22Rv1 (cell line): ENCODE measurements at regions not wholly inside any gene's neighbourhood (a gene's known extent, or its start where the extent isn't known, plus 50 kb on each side); places are given as distances from the start of the nearest gene placed in this dataset.
A peak's percentile ranks its signal among the peaks of the same experiment; 100 is the strongest.

Source experiments
- H3K27ac ChIP-seq: fragments of 450-650 bp; 2 replicates; pipeline ENCODE4 v1.5.1; 2017
- ZFX ChIP-seq: fragments of 450-650 bp; IDR thresholded peaks from 2 replicates; pipeline ENCODE4 v1.6.1; 2017; ENCODE audit warnings: antibody characterized with exemption, borderline replicate concordance
- TF ChIP-seq, protein P1 (sequence below): fragments of 450-650 bp; IDR thresholded peaks from 2 replicates; pipeline ENCODE4 v1.5.1; 2017; ENCODE audit warnings: mild to moderate bottlenecking

DNA sequence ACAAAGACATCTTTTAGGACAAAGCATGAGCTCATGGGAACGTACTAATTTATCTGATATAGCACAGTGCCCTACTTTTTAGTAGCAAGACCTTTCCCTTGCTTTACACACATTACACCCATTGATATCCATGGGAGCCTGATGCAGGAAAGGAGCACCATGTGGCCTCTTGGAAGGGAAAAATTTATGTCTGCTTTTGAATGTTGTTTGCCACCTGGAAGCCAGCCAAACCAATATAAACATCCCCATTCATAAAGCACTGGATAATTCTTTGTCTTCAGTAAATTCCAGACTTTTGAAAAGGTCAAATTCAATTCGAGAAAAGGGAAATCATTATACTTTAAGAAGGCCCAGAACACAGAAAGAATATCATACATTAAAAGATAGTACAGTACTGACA, 152.3 kb upstream of the BEND6 start:
- no peak for TF ChIP-seq ZFX
- TF ChIP-seq, protein P1, sequence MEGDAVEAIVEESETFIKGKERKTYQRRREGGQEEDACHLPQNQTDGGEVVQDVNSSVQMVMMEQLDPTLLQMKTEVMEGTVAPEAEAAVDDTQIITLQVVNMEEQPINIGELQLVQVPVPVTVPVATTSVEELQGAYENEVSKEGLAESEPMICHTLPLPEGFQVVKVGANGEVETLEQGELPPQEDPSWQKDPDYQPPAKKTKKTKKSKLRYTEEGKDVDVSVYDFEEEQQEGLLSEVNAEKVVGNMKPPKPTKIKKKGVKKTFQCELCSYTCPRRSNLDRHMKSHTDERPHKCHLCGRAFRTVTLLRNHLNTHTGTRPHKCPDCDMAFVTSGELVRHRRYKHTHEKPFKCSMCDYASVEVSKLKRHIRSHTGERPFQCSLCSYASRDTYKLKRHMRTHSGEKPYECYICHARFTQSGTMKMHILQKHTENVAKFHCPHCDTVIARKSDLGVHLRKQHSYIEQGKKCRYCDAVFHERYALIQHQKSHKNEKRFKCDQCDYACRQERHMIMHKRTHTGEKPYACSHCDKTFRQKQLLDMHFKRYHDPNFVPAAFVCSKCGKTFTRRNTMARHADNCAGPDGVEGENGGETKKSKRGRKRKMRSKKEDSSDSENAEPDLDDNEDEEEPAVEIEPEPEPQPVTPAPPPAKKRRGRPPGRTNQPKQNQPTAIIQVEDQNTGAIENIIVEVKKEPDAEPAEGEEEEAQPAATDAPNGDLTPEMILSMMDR = no peak
- 0 out of 2 replicates have a peak overlapping the region, but pooled peaks have one; percentile 1 for H3K27ac ChIP-seq

DNA sequence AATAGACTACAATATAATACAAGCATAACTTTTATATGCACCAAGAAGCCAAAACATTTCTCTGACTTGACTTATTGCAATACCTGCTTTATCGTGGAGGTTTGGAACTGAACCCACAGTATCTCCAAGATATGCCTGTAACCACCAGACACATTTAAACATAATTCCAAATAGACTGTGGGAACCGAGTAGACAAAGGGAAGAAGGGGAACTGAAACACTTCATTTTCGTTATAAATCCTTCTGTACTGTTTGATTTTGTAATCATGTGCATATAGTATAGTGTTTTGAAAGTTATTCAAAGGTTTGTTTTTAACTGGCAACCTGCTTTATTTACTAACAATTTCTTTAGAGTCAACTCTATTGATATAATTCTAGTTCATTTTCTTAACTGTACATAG, 154.9 kb upstream of the BEND6 start:
- H3K27ac ChIP-seq = no peak overlapping the region
- no peak for TF ChIP-seq ZFX
- TF ChIP-seq, protein P1 = no peak

DNA sequence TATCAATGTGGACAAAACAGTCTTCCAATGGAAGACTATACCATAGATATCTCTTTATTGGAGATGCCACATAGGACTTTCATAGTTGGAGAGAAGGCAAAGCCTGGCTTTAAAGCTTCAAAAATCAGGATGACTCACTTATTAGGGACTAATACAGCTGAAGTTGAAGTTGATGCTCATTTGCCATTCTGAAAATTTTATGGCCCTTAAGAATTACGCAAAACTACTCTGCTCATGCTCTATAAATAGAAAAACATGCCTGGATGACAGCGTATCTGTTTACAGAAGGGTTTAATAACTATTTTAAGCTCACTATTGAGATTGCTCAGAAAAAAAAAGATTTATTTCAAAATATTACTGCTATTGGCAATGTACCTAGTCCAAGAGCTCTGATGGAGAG, 155.5 kb upstream of the DST start:
- peak overlapping the region; percentile 38 for H3K27ac ChIP-seq
- TF ChIP-seq, protein P1 = no peak
- no peak for TF ChIP-seq ZFX

DNA sequence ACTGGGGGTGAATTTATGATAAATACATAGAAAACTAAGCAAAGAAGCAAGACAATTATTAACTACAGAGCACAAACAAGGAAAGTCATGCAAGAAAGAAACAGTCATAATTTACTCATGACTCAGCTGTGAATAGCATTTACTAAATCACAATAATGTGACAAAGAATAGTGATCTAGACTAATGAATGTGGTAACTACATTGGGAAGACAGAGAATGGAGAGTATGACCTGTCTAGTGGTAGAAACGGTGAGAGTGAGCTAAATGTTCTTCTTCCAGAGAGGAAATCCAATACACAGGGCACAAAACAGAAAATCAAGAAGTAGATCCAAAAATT, 153.5 kb upstream of the DST start:
- no peak for TF ChIP-seq ZFX
- TF ChIP-seq, protein P1 = no peak
- H3K27ac ChIP-seq = no peak overlapping the region

DNA sequence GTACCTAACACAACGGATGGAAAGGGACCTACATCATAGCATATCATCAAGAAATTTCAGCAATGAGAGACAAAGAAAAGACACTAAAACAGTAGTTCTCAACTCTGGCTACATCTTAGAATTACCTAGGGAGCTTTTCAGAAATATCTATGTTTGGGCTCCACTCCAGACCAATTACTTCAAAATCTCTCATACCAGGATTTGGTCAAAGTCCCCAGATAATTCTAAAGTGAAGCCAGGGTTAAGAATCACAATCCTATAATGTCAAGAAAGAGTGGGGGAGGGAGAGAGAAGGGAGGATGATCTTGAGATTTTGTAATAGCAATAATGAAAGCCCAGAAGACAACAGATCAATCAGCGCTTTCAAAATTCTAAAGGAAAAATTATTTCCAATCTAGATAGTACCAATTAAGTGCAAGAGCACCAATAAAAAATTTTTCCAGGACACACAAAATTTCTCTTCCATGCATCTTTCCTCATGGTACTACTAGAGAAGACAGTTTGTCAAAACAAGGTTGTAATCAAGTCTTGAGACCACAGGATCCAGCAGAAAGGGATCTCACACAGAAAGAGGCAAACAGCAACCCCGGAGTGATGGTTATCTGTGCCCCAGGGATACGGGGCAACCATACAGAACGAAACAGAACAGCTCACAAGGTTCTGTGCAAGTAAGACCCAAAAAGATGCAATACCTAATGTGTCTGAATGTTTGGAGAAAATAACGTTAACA, 152.9 kb upstream of the DST start:
- no peak for TF ChIP-seq ZFX
- TF ChIP-seq, protein P1 = no peak
- H3K27ac ChIP-seq = no peak overlapping the region

DNA sequence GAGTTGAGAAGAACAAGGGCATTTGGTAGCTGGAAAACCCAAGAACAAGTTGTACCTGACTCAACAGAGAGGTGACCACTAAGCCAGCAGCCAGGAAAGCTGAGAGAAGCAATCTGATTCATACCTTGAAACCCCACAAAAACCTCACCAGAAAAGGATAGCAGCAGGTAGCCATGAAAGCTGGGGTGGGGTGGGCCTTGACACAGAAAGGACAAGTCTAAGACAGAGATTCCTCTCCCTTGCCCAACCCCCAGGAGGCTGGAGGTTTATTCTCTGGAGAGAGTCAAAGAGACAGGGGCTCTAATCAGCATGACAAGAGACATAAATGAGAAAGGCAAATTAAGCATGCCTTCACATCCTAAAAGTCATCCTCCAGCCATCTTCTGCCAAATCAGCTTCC, 151.7 kb upstream of the DST start:
- TF ChIP-seq, protein P1 = no peak
- no peak for TF ChIP-seq ZFX

DNA sequence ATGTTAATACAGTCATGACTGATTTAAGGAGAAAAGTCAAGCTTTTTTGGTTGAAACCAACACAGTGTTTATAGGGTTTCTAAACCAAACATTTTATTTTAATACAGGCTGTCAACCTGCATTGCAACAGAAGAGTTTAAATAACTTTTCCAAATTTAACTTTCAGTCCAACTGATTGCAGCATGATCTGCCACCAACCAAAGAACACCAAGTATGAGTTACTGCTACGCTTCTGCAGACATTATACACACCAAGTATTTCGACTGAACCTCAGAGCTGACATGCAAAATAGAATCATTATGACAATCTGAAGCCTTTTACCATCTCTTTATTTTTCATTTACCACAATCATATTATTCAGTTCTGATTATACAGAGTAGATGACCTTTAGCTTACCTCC, 151.2 kb upstream of the DST start:
- no peak for TF ChIP-seq ZFX
- TF ChIP-seq, protein P1 = no peak
- H3K27ac ChIP-seq = no peak overlapping the region

More for the DNA sequence above, 151.7 kb upstream of the DST start:
- no peak overlapping the region for H3K27ac ChIP-seq
